Brain microvascular endothelial cell (primary cell): ENCODE measurements at regions not wholly inside any gene's neighbourhood (a gene's known extent, or its start where the extent isn't known, plus 50 kb on each side); places are given as distances from the start of the nearest gene placed in this dataset.

Experiments used
- DNase-seq: peaks from one replicate; pipeline ENCODE4 v3.0.0-alpha.2; 2020
- H3K27ac ChIP-seq: fragments of 250-450 bp; sonication (Bioruptor Pico); 2 replicates; pipeline ENCODE4 v1.5.1; 2020; ENCODE audit warnings: mild to moderate bottlenecking, moderate library complexity
- H3K27me3 ChIP-seq: fragments of 250-450 bp; sonication (Bioruptor Pico); replicated peaks from 2 replicates; pipeline ENCODE4 v1.5.1; 2020; ENCODE audit warnings: mild to moderate bottlenecking
- H3K36me3 ChIP-seq: fragments of 250-450 bp; sonication (Bioruptor Pico); replicated peaks from 2 replicates; pipeline ENCODE4 v1.5.1; 2020; ENCODE audit warnings: mild to moderate bottlenecking
- H3K4me3 ChIP-seq: 2 replicates; pipeline ENCODE4 v1.5.1; 2011; ENCODE audit warnings: low read depth, mild to moderate bottlenecking, control low read depth, low read length, moderate library complexity
- CTCF ChIP-seq: IDR thresholded peaks from 2 replicates; pipeline ENCODE4 v1.5.1; 2011; ENCODE audit warnings: low read depth, mild to moderate bottlenecking, moderate library complexity, low read length, control low read depth, inconsistent platforms; ENCODE audit errors: missing control alignments
- in situ Hi-C: cut with HindIII; loops from 2 replicates; pipeline ENCODE4 v1.10.0; 2017; ENCODE audit warnings: low sequenced_read_pairs, low pct_ligation_motif_present

GRCh38 chr13:23488442-23488841 is 54.9 kb upstream of the SACS start:
- no peak for TF ChIP-seq CTCF
- H3K27me3 ChIP-seq, result no peaks in the 10 kb centered on the region
- DNase-seq, result peak; percentile 90
- in situ Hi-C loops, result no loop called here
- no peak overlapping the region for H3K4me3 ChIP-seq
- H3K27ac ChIP-seq, result peak overlapping the region; percentile 39
- no peaks in the 10 kb centered on the region for H3K36me3 ChIP-seq

GRCh38 chr13:23496255-23496654 is 62.8 kb upstream of the SACS start:
- no peak overlapping the region for H3K27ac ChIP-seq
- H3K4me3 ChIP-seq, result no peak overlapping the region
- in situ Hi-C loops, result no loop called here
- DNase-seq, result no peak
- no peaks in the 10 kb centered on the region for H3K27me3 ChIP-seq
- no peaks in the 10 kb centered on the region for H3K36me3 ChIP-seq
- no peak for TF ChIP-seq CTCF

GRCh38 chr13:23497191-23497590 is 63.7 kb upstream of the SACS start:
- TF ChIP-seq CTCF, result no peak
- peak; percentile 62 for DNase-seq
- in situ Hi-C loops, result no loop called here
- Histone ChIP-seq H3K36me3 (no peaks in the 10 kb centered on the region), H3K4me3 (no peak overlapping the region), H3K27ac (peak overlapping the region; percentile 20), H3K27me3 (no peaks in the 10 kb centered on the region)

- no peaks in the 10 kb centered on the region for H3K27me3 ChIP-seq
- H3K27ac ChIP-seq, result peak overlapping the region; percentile 76
- no peak for TF ChIP-seq CTCF
- no peak overlapping the region for H3K4me3 ChIP-seq
- DNase-seq, result peak; percentile 91
- H3K36me3 ChIP-seq, result no peaks in the 10 kb centered on the region
- in situ Hi-C loops, result no loop called here
These were observed 67.3 kb upstream of the SACS start for GRCh38 chr13:23500849-23501248.

- no peak overlapping the region for H3K4me3 ChIP-seq
- in situ Hi-C loops, result no loop called here
- H3K36me3 ChIP-seq, result no peaks in the 10 kb centered on the region
- TF ChIP-seq CTCF, result no peak
- no peak overlapping the region for H3K27ac ChIP-seq
- DNase-seq, result peak; percentile 19
- no peaks in the 10 kb centered on the region for H3K27me3 ChIP-seq
These were observed 66.0 kb upstream of the TNFRSF19 start for GRCh38 chr13:23504180-23504579.

GRCh38 chr13:23505007-23505406 is 65.2 kb upstream of the TNFRSF19 start:
- peak; percentile 65 for DNase-seq

More at GRCh38 chr13:23505007-23505406, 65.2 kb upstream of the TNFRSF19 start:
- no peak overlapping the region for H3K4me3 ChIP-seq
- no peaks in the 10 kb centered on the region for H3K27me3 ChIP-seq
- no peak for TF ChIP-seq CTCF
- H3K27ac ChIP-seq, result peak overlapping the region; percentile 89
- in situ Hi-C loops, result no loop called here
- no peaks in the 10 kb centered on the region for H3K36me3 ChIP-seq
